Epithelial cell of proximal tubule (primary cell): ENCODE measurements at regions not wholly inside any gene's neighbourhood (a gene's known extent, or its start where the extent isn't known, plus 50 kb on each side); places are given as distances from the start of the nearest gene placed in this dataset.

Experiments
- DNase-seq: peaks from one replicate; pipeline ENCODE4 v3.0.0-alpha.2; 2011; ENCODE audit warnings: low read depth
- H3K4me3 ChIP-seq: 2 replicates; pipeline ENCODE4 v1.5.1; 2011; ENCODE audit warnings: low read depth, mild to moderate bottlenecking, low read length
- TF ChIP-seq, protein P1 (sequence below): conservative IDR thresholded peaks from 2 replicates; pipeline ENCODE4 v1.5.1; 2012; ENCODE audit warnings: low read depth, mild to moderate bottlenecking, low read length

DNA sequence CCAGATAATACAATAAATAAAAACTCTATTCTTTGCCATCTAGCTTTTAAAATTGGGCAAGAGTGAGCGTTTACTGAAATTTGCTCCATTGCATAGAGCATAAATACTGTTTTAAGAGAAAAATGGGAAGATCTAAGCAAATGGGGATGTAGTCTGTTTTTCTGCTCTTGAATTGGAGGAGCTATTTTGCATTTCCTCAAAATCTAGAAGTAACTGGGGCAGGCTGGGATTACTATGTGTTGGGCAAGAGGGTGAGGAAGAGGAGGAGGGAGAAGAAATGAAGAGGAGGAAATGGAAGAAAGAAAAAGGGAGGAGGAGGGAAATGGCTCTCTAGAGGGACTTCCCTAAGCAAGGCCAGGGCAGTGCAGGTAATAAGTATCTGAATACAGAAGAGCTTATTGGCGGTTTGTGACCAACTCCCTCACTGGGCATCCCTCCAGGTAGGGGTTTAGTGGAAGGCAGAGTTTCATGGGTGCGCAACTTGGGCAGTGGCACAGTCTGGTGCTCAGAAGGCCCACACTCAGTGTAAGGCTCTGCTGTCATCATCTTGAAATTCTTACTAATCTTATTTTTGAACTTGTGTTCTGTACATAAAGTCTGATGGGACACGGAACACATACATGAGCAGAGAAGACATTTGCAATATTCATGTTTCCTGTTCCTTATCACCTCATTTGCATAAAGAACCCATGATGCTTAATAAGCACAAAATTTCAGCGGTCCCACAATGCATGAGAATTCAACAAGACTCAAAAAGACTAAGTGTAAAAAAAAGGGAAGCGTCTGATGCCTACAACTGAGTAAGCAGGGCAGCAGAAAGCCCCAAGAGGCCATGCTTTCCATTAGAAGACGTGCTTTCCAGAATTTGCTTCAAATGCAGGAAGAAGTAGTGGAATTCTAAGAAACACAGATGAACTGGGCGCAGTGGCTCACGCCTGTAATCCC is 116.9 kb downstream of the EVX1 start:
- DNase-seq: no peak
- TF ChIP-seq, protein P1, sequence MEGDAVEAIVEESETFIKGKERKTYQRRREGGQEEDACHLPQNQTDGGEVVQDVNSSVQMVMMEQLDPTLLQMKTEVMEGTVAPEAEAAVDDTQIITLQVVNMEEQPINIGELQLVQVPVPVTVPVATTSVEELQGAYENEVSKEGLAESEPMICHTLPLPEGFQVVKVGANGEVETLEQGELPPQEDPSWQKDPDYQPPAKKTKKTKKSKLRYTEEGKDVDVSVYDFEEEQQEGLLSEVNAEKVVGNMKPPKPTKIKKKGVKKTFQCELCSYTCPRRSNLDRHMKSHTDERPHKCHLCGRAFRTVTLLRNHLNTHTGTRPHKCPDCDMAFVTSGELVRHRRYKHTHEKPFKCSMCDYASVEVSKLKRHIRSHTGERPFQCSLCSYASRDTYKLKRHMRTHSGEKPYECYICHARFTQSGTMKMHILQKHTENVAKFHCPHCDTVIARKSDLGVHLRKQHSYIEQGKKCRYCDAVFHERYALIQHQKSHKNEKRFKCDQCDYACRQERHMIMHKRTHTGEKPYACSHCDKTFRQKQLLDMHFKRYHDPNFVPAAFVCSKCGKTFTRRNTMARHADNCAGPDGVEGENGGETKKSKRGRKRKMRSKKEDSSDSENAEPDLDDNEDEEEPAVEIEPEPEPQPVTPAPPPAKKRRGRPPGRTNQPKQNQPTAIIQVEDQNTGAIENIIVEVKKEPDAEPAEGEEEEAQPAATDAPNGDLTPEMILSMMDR: no peak
- H3K4me3 ChIP-seq: no peak overlapping the region

DNA sequence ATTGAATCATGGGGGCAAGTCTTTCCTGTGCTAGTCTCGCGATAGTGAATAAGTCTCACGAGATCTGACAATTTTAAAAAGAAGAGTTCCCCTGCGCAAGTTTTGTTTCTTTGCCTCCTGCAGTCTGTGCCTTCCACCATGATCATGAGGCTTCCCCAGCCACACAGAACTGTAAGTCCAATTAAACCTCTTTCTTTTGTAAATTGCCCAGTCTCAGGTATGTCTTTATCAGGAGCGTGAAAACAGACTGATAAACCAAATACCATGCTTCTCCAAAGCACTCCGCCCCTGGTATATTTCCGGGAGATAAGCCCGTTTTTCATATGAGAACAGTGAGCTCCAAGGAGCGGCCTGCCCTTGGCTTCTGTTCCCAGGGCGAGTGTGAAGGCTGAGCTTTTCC is 118.9 kb downstream of the EVX1 start:
- no peak for DNase-seq
- H3K4me3 ChIP-seq: no peak overlapping the region
- TF ChIP-seq, protein P1: no peak

DNA sequence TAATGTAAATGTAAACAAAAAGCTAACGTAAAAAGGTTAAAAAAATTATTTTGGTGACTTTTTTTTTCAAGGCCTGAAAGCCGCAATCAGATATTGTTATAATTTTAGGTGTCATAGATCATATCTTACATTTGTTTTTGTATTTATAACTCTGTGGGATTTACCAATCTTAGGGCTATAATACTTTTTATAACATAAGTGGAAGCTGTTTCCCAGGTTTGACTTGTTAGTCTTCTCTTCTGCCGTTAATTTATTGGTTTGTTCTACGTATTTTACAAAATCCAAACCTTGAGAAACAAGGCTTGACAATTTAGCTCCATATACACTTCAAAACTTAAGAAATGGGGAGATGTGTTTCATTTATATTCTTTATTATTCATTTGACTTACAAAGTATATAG is 119.4 kb downstream of the EVX1 start:
- TF ChIP-seq, protein P1: no peak
- DNase-seq: no peak

DNA sequence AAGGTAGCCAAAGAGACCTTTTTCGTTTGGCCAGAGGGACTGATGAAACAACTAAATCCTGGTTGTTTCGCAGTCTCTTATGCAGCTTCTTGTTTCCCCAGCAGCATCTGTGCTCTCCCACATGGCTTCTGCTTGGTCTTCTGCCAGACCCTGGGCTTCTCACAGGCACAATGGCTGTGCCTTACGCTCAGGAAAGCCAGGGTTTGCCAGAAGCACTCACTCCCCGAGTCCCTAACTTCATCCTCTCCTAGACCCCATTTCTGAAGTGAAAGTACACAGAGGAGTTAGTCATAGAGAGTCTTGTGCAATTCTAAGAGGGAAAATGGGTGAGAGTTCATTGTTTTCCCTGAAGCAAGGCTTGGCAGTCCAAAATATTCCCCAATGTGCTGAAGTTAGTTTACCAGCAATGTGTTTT is 121.7 kb downstream of the EVX1 start:
- TF ChIP-seq, protein P1: no peak
- peak; percentile 27 for DNase-seq
- no peak overlapping the region for H3K4me3 ChIP-seq

More for the DNA sequence above, 119.4 kb downstream of the EVX1 start:
- no peak overlapping the region for H3K4me3 ChIP-seq

DNA sequence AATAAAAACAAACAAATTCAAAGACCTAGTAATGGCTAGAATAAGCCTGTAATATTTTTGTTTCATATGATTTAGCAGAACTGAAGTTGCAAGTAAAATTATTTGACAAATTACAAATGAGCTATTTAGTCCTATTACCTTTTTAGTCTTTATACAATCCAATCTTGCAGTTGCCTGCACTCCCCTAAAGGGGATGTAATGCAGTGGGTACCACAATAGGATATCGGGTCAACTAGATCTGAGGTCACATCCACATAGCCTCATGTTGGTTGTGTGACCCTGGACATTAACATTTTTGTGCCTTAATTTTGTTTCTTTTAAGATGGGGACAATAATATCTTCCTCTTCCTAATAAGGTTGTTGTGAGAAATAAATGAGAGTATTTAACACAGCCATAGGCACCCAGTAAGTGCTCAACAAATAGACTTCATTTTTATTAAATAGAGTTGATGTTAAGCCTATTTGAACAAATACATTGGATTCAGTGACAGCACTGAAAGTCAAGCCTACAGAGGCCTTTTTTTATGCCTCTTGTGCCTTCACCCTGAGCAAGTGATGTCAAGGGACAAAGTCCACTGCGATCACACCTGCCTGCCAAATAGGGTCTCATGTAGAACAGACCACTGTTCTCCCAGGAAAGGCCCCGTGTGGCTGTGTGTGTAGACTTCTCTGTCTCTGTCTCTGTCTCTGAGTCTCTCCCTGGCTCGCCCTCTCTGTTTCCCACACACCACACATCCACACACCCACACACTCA is 124.8 kb downstream of the EVX1 start:
- TF ChIP-seq, protein P1: no peak
- no peak overlapping the region for H3K4me3 ChIP-seq
- no peak for DNase-seq

DNA sequence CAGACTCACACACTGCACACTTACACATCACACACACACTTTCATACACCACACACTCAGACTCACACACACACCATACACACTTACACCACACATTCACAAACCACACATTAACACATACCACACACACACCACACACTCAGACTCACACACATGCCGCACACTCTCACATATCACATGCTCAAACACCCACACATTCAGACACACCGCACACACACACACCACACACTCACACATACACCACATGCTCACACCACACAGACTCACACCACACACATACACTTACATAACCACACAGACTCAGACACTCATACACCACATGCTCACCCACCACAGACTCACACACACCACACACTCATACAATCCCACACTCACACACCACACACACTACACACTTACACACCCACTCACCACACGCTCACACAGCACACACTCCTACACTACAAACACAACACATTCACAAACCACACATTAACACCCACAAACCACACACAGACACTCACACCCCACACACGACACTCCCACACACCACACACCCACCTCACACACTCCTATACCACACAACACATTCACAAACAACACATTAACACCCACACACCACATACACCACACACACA is 125.4 kb downstream of the EVX1 start:
- TF ChIP-seq, protein P1: no peak
- H3K4me3 ChIP-seq: no peak overlapping the region
- no peak for DNase-seq
